ENCODE measurements at regions not wholly inside any gene's neighbourhood (a gene's known extent, or its start where the extent isn't known, plus 50 kb on each side); places are given as distances from the start of the nearest gene placed in this dataset.

DNA sequence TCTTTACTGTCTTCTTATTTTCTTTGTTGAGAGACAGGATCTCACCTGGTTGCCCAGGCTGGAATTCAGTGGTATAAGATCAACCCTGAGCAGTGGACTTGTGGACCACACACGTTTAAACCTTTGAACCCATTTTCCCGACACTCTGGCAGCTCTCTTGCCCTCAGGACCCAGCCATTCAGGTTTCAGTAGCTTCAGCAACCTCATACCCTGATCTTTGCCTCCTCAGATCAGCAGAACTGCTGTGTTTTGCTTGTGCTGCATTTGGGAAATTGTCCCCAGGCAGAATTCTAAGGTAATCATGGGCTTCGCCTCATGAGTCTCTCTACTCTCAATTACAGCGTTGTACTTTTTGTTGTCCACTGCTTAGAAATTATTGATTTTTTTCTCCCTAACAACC, 317.6 kb upstream of the KIAA1217 start:
- no peaks in the 10 kb centered on the region for H3K9me3 ChIP-seq
- no peak overlapping the region for H3K27ac ChIP-seq
- H3K4me1 ChIP-seq: no peaks in the 10 kb centered on the region
- DNase-seq (ENCODE audit: low spot score in 2 of 2): no peak
- H3K4me3 ChIP-seq: no peak overlapping the region
- no peaks in the 10 kb centered on the region for H3K36me3 ChIP-seq
- 67 to 72% methylated on average over 4 of the region's 4 CpGs for whole genome bisulfite sequencing, 2 donors
- TF ChIP-seq, protein P1, sequence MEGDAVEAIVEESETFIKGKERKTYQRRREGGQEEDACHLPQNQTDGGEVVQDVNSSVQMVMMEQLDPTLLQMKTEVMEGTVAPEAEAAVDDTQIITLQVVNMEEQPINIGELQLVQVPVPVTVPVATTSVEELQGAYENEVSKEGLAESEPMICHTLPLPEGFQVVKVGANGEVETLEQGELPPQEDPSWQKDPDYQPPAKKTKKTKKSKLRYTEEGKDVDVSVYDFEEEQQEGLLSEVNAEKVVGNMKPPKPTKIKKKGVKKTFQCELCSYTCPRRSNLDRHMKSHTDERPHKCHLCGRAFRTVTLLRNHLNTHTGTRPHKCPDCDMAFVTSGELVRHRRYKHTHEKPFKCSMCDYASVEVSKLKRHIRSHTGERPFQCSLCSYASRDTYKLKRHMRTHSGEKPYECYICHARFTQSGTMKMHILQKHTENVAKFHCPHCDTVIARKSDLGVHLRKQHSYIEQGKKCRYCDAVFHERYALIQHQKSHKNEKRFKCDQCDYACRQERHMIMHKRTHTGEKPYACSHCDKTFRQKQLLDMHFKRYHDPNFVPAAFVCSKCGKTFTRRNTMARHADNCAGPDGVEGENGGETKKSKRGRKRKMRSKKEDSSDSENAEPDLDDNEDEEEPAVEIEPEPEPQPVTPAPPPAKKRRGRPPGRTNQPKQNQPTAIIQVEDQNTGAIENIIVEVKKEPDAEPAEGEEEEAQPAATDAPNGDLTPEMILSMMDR (IDR thresholded peaks at IDR 0.05): no peak
- TF ChIP-seq EP300 (IDR thresholded peaks at IDR 0.05) (no peak), POLR2A (IDR thresholded peaks at IDR 0.05) (no peak)
- H3K27me3 ChIP-seq: no peaks in the 10 kb centered on the region

DNA sequence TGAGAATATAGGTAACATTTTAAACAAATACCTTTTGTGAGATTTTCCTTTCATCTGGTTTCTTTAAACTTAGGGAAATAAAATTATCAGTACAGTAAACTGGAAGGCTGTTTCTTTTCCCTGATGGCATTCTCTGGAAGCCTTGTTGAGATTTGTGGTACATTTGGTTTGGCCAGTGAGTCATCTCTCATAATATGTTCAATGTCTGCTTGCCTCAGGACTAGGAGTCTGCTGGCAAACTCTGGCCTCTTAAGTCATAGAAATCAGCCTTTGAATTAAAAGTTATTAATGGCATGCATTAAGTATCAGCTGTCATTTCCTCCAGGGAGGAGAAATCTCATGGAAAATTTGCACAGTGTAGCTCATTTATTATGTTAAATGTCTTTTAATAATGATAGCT, 316.6 kb upstream of the KIAA1217 start:
- H3K27ac ChIP-seq: no peak overlapping the region
- TF ChIP-seq POLR2A (IDR thresholded peaks at IDR 0.05): no peak
- TF ChIP-seq, protein P1 (IDR thresholded peaks at IDR 0.05): no peak
- no peak for TF ChIP-seq EP300 (IDR thresholded peaks at IDR 0.05)
- no peaks in the 10 kb centered on the region for H3K4me1 ChIP-seq
- no peaks in the 10 kb centered on the region for H3K9me3 ChIP-seq
- H3K36me3 ChIP-seq: no peaks in the 10 kb centered on the region
- no peaks in the 10 kb centered on the region for H3K27me3 ChIP-seq
- no peak for DNase-seq (ENCODE audit: low spot score in 2 of 2)
- H3K4me3 ChIP-seq: no peak overlapping the region

DNA sequence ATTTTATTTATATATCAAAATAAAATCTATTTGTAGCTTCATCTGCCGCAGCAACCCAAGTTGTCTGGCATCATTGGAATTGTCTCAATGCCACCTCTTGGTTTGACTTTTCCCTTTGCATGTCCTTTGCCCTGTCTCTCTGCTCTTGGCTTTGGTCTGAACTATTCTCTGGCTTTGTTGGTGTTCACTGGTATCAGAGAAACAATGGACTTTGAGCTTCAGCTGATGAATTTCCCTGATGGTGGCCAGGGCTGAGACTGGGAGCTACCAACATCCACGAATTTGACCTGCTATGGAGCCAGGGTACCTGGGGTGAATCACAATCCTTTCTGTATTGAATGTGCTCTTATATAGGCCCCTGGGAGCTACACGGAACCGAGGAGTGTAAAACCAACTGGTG, 311.7 kb upstream of the KIAA1217 start:
- TF ChIP-seq, protein P1 (IDR thresholded peaks at IDR 0.05): no peak
- TF ChIP-seq POLR2A (IDR thresholded peaks at IDR 0.05) (no peak), EP300 (IDR thresholded peaks at IDR 0.05) (no peak)
- H3K27me3 ChIP-seq: no peaks in the 10 kb centered on the region
- no peak overlapping the region for H3K27ac ChIP-seq
- H3K4me1 ChIP-seq: no peaks in the 10 kb centered on the region
- DNase-seq (ENCODE audit: low spot score in 2 of 2): no peak
- WGBS, 2 donors: 82 to 84% methylated on average over 4 of the region's 4 CpGs
- H3K36me3 ChIP-seq: no peaks in the 10 kb centered on the region
- H3K9me3 ChIP-seq: no peaks in the 10 kb centered on the region
- H3K4me3 ChIP-seq: no peak overlapping the region

DNA sequence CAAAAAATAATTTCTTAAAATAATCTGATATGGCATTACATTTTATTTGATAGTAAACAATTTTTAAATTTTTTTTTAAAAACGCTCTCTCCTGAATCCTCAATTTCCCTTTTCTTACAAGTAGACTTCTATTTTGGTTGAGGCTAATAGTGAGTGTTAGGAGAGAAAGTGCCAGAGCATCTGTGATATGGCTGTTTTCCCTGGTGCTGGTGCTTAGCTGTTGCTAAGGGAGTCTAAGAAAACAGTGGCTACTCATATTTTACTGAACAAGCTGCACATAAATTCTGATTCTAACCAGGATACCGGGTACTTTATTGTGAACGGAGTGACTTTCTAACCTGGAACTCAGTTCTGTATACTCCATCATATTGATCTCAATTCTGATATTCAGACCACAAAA, 311.1 kb upstream of the KIAA1217 start:
- Histone ChIP-seq H3K27me3 (no peaks in the 10 kb centered on the region), H3K4me1 (no peaks in the 10 kb centered on the region), H3K36me3 (no peaks in the 10 kb centered on the region), H3K9me3 (no peaks in the 10 kb centered on the region), H3K27ac (no peak overlapping the region), H3K4me3 (no peak overlapping the region)
- no peak for TF ChIP-seq EP300 (IDR thresholded peaks at IDR 0.05)
- TF ChIP-seq POLR2A (IDR thresholded peaks at IDR 0.05): no peak
- TF ChIP-seq, protein P1 (IDR thresholded peaks at IDR 0.05): no peak
- DNase-seq (ENCODE audit: low spot score in 2 of 2): no peak
- 82 to 85% methylated on average over 3 of the region's 3 CpGs for WGBS, 2 donors

DNA sequence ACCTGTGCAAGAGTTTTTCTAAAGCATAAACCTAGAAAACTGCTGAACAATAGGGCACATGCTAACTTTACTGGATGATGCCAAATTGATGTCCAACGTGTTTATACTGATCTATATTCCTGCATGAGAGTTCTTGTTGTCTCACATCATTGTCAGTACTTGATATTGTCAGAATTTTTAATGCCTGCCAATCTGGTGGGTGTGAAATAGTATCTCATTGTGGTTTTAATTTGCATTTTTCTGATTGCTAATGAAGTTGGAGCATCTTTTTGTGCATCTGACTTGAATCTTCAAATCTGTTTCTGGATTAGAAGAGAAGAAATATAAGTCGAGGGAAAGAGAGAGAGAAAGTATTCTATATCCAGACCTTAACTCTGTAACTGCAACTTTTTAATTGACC, 309.8 kb upstream of the KIAA1217 start:
- DNase-seq (ENCODE audit: low spot score in 2 of 2): no peak
- Histone ChIP-seq H3K4me3 (no peak overlapping the region), H3K9me3 (no peaks in the 10 kb centered on the region), H3K4me1 (no peaks in the 10 kb centered on the region), H3K27me3 (no peaks in the 10 kb centered on the region), H3K27ac (no peak overlapping the region), H3K36me3 (no peaks in the 10 kb centered on the region)
- WGBS, 2 donors: 58 to 68% methylated on average over 2 of the region's 2 CpGs
- TF ChIP-seq, protein P1 (IDR thresholded peaks at IDR 0.05): no peak
- no peak for TF ChIP-seq POLR2A (IDR thresholded peaks at IDR 0.05)
- no peak for TF ChIP-seq EP300 (IDR thresholded peaks at IDR 0.05)

Data from tibial nerve (tissue), 4 donors.